Fibroblast of villous mesenchyme (primary cell): ENCODE measurements at regions not wholly inside any gene's neighbourhood (a gene's known extent, or its start where the extent isn't known, plus 50 kb on each side); places are given as distances from the start of the nearest gene placed in this dataset.

Experiments used
- DNase-seq: peaks from one replicate; pipeline ENCODE4 v3.0.0-alpha.2; 2010; ENCODE audit warnings: low read depth
- H3K4me3 ChIP-seq: 2 replicates; pipeline ENCODE4 v1.5.1; 2011; ENCODE audit warnings: low read depth, mild to moderate bottlenecking, low read length
- CTCF ChIP-seq: IDR thresholded peaks from 2 replicates; pipeline ENCODE4 v1.5.1; 2012; ENCODE audit warnings: low read depth, mild to moderate bottlenecking, low read length; ENCODE audit not compliant: insufficient read depth

DNA sequence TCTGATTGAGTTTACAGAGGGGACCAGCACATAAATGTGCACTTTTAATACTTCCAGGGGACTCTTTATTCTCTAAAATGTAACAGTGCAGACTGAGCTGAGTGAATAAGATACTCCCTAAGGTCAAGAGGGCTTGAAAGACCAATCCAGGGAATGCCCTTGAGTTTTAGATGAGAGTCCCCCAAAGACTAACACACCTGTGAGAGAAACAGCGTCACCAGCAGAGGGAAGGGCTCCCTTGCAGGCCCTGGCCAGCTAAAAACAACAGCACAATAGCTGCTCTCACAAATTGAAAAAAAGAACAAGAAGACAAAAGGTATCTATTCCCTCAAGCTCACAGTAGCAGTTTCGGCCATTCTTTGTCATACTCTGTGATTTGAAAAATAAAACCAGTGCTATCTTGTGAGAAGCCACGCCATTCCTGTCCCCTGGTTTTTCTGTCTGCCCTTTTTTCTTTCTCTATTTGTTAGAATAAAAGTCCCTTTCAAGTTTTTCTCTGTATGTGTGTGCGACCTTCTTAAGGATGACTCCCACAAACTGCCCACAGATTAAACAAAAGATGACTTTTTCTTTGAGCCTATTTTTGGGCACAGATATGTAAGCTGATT, 230.4 kb upstream of the BMPER start:
- no peak for TF ChIP-seq CTCF

GRCh38 chr7:33677556-33677955, 227.8 kb upstream of the BMPER start:
- no peak for TF ChIP-seq CTCF
- DNase-seq = peak; percentile 30
- H3K4me3 ChIP-seq = no peak overlapping the region

More for the DNA sequence above, 230.4 kb upstream of the BMPER start:
- DNase-seq = no peak
- H3K4me3 ChIP-seq = no peak overlapping the region

GRCh38 chr7:33678569-33679335, 226.6 kb upstream of the BMPER start:
- DNase-seq = no peak
- H3K4me3 ChIP-seq = no peak overlapping the region
- TF ChIP-seq CTCF = no peak

DNA sequence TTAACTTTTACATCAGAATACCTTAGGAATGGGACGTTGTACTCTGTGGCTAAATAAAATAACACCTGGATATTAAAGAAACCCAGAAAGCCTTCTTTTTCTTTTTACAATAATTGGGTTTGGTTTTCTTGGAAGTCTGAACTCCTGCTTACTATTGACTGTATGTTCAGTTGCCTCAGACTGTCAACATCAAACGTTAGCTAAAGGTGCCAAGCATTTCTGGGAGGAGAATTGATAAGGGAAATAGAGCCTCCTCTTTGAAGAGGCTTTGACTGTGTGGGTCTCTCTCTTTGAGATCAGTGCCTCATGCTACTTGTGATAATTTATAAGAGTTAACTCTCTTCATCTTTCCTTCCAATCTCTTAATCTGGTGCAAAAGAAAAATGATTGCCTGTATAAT, 224.7 kb upstream of the BMPER start:
- no peak overlapping the region for H3K4me3 ChIP-seq
- no peak for TF ChIP-seq CTCF
- no peak for DNase-seq

DNA sequence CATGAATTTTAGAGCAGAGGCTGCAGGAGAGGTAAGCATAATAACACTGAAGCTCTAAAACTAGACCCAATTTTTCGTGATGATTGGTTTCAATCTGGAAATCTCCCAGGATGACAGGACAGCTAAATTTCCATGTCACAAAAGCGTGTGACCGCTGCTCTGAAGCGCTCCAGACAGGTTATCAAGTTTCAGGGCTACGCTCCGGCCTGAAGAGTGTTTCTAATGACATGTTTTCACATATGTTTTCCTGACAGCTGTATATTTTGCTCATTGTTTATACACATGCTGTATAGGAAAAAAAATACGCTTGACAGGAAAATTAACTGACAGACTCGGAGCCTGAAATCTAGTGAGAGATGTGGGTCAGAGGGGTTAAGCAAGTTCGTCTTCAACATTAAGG, 219.8 kb upstream of the BMPER start:
- no peak for DNase-seq
- H3K4me3 ChIP-seq = no peak overlapping the region
- no peak for TF ChIP-seq CTCF

GRCh38 chr7:33685981-33686683, 219.2 kb upstream of the BMPER start:
- no peak for DNase-seq
- no peak overlapping the region for H3K4me3 ChIP-seq
- no peak for TF ChIP-seq CTCF
